ENCODE measurements at regions not wholly inside any gene's neighbourhood (a gene's known extent, or its start where the extent isn't known, plus 50 kb on each side); places are given as distances from the start of the nearest gene placed in this dataset.

DNA sequence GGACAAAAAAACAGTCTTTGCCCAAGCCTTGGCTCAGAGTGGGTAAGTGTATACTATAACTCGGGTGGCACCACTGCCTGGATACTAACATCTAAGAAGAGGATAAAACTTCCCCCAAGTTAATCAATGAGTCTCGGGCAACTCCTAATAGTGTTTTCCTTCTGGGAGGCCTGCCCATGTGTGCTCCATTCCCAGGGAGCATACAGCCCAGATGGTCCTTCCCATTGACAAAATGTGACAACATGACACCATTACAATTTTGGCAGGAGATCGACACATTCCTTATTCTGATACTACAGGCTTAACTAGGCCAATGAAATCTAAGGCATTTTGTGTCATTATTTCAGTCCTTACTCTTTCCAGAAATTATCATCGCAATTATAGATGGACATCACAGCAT lies 52.7 kb upstream of the CRIM1 start:
- no peak overlapping the region for H2AFZ ChIP-seq (replicated peaks)
- no peaks in the 10 kb centered on the region for H3K9me3 Mint-ChIP-seq
- no peak for TF ChIP-seq EZH2 (IDR thresholded peaks at IDR 0.05)
- TF ChIP-seq, protein P1, sequence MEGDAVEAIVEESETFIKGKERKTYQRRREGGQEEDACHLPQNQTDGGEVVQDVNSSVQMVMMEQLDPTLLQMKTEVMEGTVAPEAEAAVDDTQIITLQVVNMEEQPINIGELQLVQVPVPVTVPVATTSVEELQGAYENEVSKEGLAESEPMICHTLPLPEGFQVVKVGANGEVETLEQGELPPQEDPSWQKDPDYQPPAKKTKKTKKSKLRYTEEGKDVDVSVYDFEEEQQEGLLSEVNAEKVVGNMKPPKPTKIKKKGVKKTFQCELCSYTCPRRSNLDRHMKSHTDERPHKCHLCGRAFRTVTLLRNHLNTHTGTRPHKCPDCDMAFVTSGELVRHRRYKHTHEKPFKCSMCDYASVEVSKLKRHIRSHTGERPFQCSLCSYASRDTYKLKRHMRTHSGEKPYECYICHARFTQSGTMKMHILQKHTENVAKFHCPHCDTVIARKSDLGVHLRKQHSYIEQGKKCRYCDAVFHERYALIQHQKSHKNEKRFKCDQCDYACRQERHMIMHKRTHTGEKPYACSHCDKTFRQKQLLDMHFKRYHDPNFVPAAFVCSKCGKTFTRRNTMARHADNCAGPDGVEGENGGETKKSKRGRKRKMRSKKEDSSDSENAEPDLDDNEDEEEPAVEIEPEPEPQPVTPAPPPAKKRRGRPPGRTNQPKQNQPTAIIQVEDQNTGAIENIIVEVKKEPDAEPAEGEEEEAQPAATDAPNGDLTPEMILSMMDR (IDR thresholded peaks at IDR 0.05) = no peak
- TF ChIP-seq EZH2phosphoT487 (IDR thresholded peaks at IDR 0.05) = no peak
- no peak for DNase-seq (ENCODE audit: low spot score)
- no peak overlapping the region for H3K27ac ChIP-seq
- no peak overlapping the region for H3K4me3 Mint-ChIP-seq
- no peaks in the 10 kb centered on the region for H3K27me3 ChIP-seq
- no peaks in the 10 kb centered on the region for H3K27me3 Mint-ChIP-seq (ENCODE audit: insufficient read depth, low read depth)
- H3K9ac ChIP-seq = no peak overlapping the region
- H4K20me1 ChIP-seq (ENCODE audit: low read depth) = no peaks in the 10 kb centered on the region
- no peak overlapping the region for H3K4me2 ChIP-seq
- no peaks in the 10 kb centered on the region for H3F3A ChIP-seq (ENCODE audit: low read depth)
- no peaks in the 10 kb centered on the region for H3K36me3 ChIP-seq
- no peaks in the 10 kb centered on the region for H3K9me3 ChIP-seq (ENCODE audit: low read depth)
- no peak overlapping the region for H3K27ac Mint-ChIP-seq
- no peaks in the 10 kb centered on the region for H3K4me1 Mint-ChIP-seq
- no peaks in the 10 kb centered on the region for H3K79me2 ChIP-seq (ENCODE audit: low read depth)
- no peaks in the 10 kb centered on the region for H3K36me3 Mint-ChIP-seq
- H3K4me1 ChIP-seq = no peaks in the 10 kb centered on the region
- no peak overlapping the region for H3K4me3 ChIP-seq

DNA sequence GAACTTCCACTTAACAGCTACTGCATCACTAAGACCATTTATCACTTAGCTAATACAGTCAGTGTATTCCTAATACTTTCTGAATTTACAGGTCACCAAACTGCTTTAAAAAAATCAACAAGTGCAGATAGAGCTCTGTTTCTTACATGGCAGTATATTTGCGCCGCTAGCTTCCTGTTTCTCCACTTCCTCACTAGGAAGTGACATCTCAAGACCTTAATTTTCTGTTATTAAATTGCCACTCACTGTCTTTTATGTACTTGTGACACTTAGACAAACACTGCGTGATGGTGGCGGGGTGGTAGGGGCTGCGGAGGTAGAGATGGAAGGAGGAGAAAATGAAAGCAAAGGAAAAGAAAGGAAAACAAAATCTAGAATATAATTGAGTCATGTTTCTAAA lies 53.7 kb upstream of the CRIM1 start:
- H3K27ac Mint-ChIP-seq = no peak overlapping the region
- no peak overlapping the region for H3K27ac ChIP-seq
- H3K9me3 Mint-ChIP-seq = no peaks in the 10 kb centered on the region

DNA sequence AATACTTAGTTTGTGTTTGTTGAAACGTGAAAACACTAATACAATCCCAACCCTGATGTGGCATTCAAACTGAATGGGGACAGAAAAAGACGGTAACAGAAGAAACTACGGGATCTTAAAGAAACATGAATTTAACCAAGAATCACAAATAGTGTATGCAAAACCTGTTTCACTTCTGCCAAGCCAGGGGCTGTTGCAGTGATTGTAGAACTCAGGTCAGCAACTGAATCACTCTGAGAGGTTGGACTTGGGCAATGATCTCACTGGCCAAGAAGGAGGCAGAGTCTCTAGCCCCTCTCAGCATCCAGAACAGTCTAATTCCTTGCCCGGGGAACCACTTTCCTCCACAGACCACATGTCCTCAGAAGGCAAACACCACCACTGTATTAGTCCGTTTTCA lies 54.9 kb upstream of the CRIM1 start:
- Mint-ChIP-seq H3K9me3 (no peaks in the 10 kb centered on the region), H3K36me3 (no peaks in the 10 kb centered on the region), H3K27ac (no peak overlapping the region), H3K27me3 (ENCODE audit: insufficient read depth, low read depth) (no peaks in the 10 kb centered on the region), H3K4me3 (no peak overlapping the region), H3K4me1 (no peaks in the 10 kb centered on the region)
- Histone ChIP-seq H3K79me2 (ENCODE audit: low read depth) (no peaks in the 10 kb centered on the region), H3K27ac (no peak overlapping the region), H3K9me3 (ENCODE audit: low read depth) (no peaks in the 10 kb centered on the region), H3K9ac (no peak overlapping the region), H3K4me1 (no peaks in the 10 kb centered on the region), H3K27me3 (no peaks in the 10 kb centered on the region), H2AFZ (replicated peaks) (no peak overlapping the region), H3F3A (ENCODE audit: low read depth) (no peaks in the 10 kb centered on the region), H3K4me3 (no peak overlapping the region), H3K36me3 (no peaks in the 10 kb centered on the region), H4K20me1 (ENCODE audit: low read depth) (no peaks in the 10 kb centered on the region), H3K4me2 (no peak overlapping the region)
- TF ChIP-seq EZH2 (IDR thresholded peaks at IDR 0.05) = no peak
- TF ChIP-seq, protein P1 (IDR thresholded peaks at IDR 0.05) = no peak
- TF ChIP-seq EZH2phosphoT487 (IDR thresholded peaks at IDR 0.05) = no peak
- no peak for DNase-seq (ENCODE audit: low spot score)

More for the DNA sequence above, 53.7 kb upstream of the CRIM1 start:
- H3F3A ChIP-seq (ENCODE audit: low read depth) = no peaks in the 10 kb centered on the region
- Mint-ChIP-seq H3K36me3 (no peaks in the 10 kb centered on the region), H3K4me1 (no peaks in the 10 kb centered on the region), H3K27me3 (ENCODE audit: insufficient read depth, low read depth) (no peaks in the 10 kb centered on the region), H3K4me3 (no peak overlapping the region)
- no peak overlapping the region for H2AFZ ChIP-seq (replicated peaks)
- H3K27me3 ChIP-seq = no peaks in the 10 kb centered on the region
- no peaks in the 10 kb centered on the region for H3K9me3 ChIP-seq (ENCODE audit: low read depth)
- no peaks in the 10 kb centered on the region for H4K20me1 ChIP-seq (ENCODE audit: low read depth)
- no peak overlapping the region for H3K9ac ChIP-seq
- no peak overlapping the region for H3K4me3 ChIP-seq
- TF ChIP-seq EZH2 (IDR thresholded peaks at IDR 0.05) (no peak), EZH2phosphoT487 (IDR thresholded peaks at IDR 0.05) (no peak)
- TF ChIP-seq, protein P1 (IDR thresholded peaks at IDR 0.05) = no peak
- no peaks in the 10 kb centered on the region for H3K4me1 ChIP-seq
- no peaks in the 10 kb centered on the region for H3K36me3 ChIP-seq
- no peaks in the 10 kb centered on the region for H3K79me2 ChIP-seq (ENCODE audit: low read depth)
- no peak overlapping the region for H3K4me2 ChIP-seq
- no peak for DNase-seq (ENCODE audit: low spot score)

All from neural progenitor cell (in vitro differentiated cells).